GM12891 (cell line): ENCODE measurements at regions not wholly inside any gene's neighbourhood (a gene's known extent, or its start where the extent isn't known, plus 50 kb on each side); places are given as distances from the start of the nearest gene placed in this dataset.

Experiments used
- PAX5 ChIP-seq: IDR thresholded peaks from 2 replicates; pipeline ENCODE4 v1.6.1; 2011; ENCODE audit warnings: low read length, moderate library complexity, mild to moderate bottlenecking; ENCODE audit not compliant: insufficient read depth, severe bottlenecking
- POLR2A ChIP-seq: IDR thresholded peaks from 2 replicates; pipeline ENCODE4 v1.6.1; 2011; ENCODE audit warnings: low read depth, low read length, control low read depth
- POLR2AphosphoS5 ChIP-seq: IDR thresholded peaks from 2 replicates; pipeline ENCODE4 v1.6.1; 2011; ENCODE audit warnings: low read depth, low read length, control low read depth
- SPI1 ChIP-seq: IDR thresholded peaks from 2 replicates; pipeline ENCODE4 v1.6.1; 2011; ENCODE audit warnings: low read depth, low read length, control low read depth

DNA sequence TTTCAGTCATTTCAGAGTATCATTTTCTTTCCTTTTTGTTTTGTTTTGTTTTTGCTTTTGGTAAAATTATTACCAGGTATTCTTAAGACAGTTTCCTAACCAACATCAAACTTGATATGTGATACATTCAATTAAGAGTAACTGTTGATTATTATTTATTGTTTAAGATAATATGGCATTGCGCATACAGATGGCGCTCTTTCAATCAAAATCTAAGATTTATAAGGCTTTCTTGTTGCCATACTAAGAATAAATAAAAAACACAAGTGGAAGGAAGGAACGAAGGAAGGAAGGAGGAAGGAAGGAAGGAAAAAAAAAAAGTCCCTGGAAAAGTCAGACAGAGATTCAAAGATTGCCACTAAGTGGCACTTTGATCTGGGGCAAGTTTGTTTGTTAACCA lies 1308.7 kb upstream of the FAM98A start:
- TF ChIP-seq POLR2AphosphoS5 = no peak
- no peak for TF ChIP-seq POLR2A
- no peak for TF ChIP-seq SPI1
- TF ChIP-seq PAX5 = no peak
